GM23338 (cell line): ENCODE measurements at regions not wholly inside any gene's neighbourhood (a gene's known extent, or its start where the extent isn't known, plus 50 kb on each side); places are given as distances from the start of the nearest gene placed in this dataset.

ENCODE experiments used
- CREB1 ChIP-seq: fragments of 250-450 bp; sonication (Bioruptor Pico); IDR thresholded peaks from 2 replicates; pipeline ENCODE4 v1.5.0; 2020; ENCODE audit warnings: low read depth, mild to moderate bottlenecking, moderate library complexity
- CTCF ChIP-seq, 2 experiments: fragments of 200-600 bp in 1 of 2; sonication (generic) in 1 of 2; conservative IDR thresholded peaks; 2 replicates each; pipeline versions ENCODE4 v1.5.1 to v1.6.1; 2016 to 2017; ENCODE audit warnings: antibody characterized with exemption in 2 of 2, low read depth in 2 of 2, mild to moderate bottlenecking in 2 of 2, moderate library complexity in 1 of 2

- TF ChIP-seq CTCF (conservative IDR thresholded peaks at IDR 0.05; ENCODE audit: low read depth in 2 of 2) (no peak), CREB1 (CRISPR knock-in tag) (no peak)
Observed at GRCh38 chr2:16223841-16224177, 283.5 kb downstream of the MYCN start.
